ENCODE measurements at regions not wholly inside any gene's neighbourhood (a gene's known extent, or its start where the extent isn't known, plus 50 kb on each side); places are given as distances from the start of the nearest gene placed in this dataset.

GRCh38 chr12:97177481-97177880, 270.4 kb downstream of the NEDD1 start:
- TF ChIP-seq CTCF (IDR thresholded peaks at IDR 0.05) (no peak), CBFB (CRISPR knock-in tag; IDR thresholded peaks at IDR 0.05; ENCODE audit: low read depth) (no peak), PRDM15 (CRISPR knock-in tag; IDR thresholded peaks at IDR 0.05) (no peak), NR2C2 (CRISPR knock-in tag; IDR thresholded peaks at IDR 0.05) (no peak), NFYB (CRISPR knock-in tag; conservative IDR thresholded peaks at IDR 0.05; ENCODE audit: low read depth) (no peak), JUN (CRISPR knock-in tag; IDR thresholded peaks at IDR 0.05) (no peak), FOXP1 (CRISPR knock-in tag; IDR thresholded peaks at IDR 0.05; ENCODE audit: borderline replicate concordance) (no peak), ZNF121 (CRISPR knock-in tag; IDR thresholded peaks at IDR 0.05) (no peak), MLX (CRISPR knock-in tag; IDR thresholded peaks at IDR 0.05) (no peak), PREB (CRISPR knock-in tag; IDR thresholded peaks at IDR 0.05; ENCODE audit: borderline replicate concordance) (no peak)

Data from WTC11 (cell line).